ENCODE measurements at regions not wholly inside any gene's neighbourhood (a gene's known extent, or its start where the extent isn't known, plus 50 kb on each side); places are given as distances from the start of the nearest gene placed in this dataset.
A peak's percentile ranks its signal among the peaks of the same experiment; 100 is the strongest.
"Not testable (repeated sequence)": the region's sequence is repeated elsewhere in the genome, so short reads cannot be mapped to it uniquely, and the experiment has no call there.

GRCh38 chr21:28226563-28226962 is 766.1 kb downstream of the LTN1 start:
- no peak for DNase-seq

- no peak for DNase-seq
Observed at GRCh38 chr21:28224191-28224726, 768.4 kb downstream of the LTN1 start.

GRCh38 chr21:28221984-28222383 is 770.7 kb downstream of the LTN1 start:
- no peak for DNase-seq

- peak; percentile 59 for DNase-seq
Observed at GRCh38 chr21:28220680-28221079, 772.0 kb downstream of the LTN1 start.

- no peak for DNase-seq
Observed at GRCh38 chr21:28216976-28217523, 775.6 kb downstream of the LTN1 start.

- DNase-seq: peak; percentile 24
Observed at GRCh38 chr21:28215214-28215954, 777.3 kb downstream of the LTN1 start.

- DNase-seq: no peak
Observed at GRCh38 chr21:28214786-28215185, 777.9 kb downstream of the LTN1 start.

GRCh38 chr21:28213261-28213660 is 779.4 kb downstream of the LTN1 start:
- no peak for DNase-seq

GRCh38 chr21:28212061-28212460 is 780.6 kb downstream of the LTN1 start:
- DNase-seq: no peak

GRCh38 chr21:28207436-28208173 is 785.1 kb downstream of the LTN1 start:
- DNase-seq: peak; percentile 83

- peak; percentile 15 for DNase-seq
Observed at GRCh38 chr21:28200726-28201125, 792.0 kb downstream of the LTN1 start.

GRCh38 chr21:28196981-28197380 is 795.7 kb downstream of the LTN1 start:
- no peak for DNase-seq

GRCh38 chr21:28193189-28193588 is 799.5 kb downstream of the LTN1 start:
- no peak for DNase-seq

GRCh38 chr21:28186604-28187003 is 806.1 kb downstream of the LTN1 start:
- no peak for DNase-seq

GRCh38 chr21:28181730-28182129 is 810.9 kb downstream of the LTN1 start:
- DNase-seq: no peak

- no peak for DNase-seq
Observed at GRCh38 chr21:28179136-28179535, 813.5 kb downstream of the LTN1 start.

- peak; percentile 29 for DNase-seq
Observed at GRCh38 chr21:28177124-28177523, 815.6 kb downstream of the LTN1 start.

- peak; percentile 44 for DNase-seq
Observed at GRCh38 chr21:28174701-28175100, 818.0 kb downstream of the LTN1 start.

GRCh38 chr21:28174006-28174405 is 818.7 kb downstream of the LTN1 start:
- no peak for DNase-seq

- DNase-seq: no peak
Observed at GRCh38 chr21:28172376-28172775, 820.3 kb downstream of the LTN1 start.

- no peak for DNase-seq
Observed at GRCh38 chr21:28167366-28167765, 825.3 kb downstream of the LTN1 start.

GRCh38 chr21:28164519-28164918 is 828.2 kb downstream of the LTN1 start:
- not testable (repeated sequence) for DNase-seq

GRCh38 chr21:28162052-28162451 is 830.6 kb downstream of the LTN1 start:
- not testable (repeated sequence) for DNase-seq

GRCh38 chr21:28160378-28160777 is 832.3 kb downstream of the LTN1 start:
- DNase-seq: peak; percentile 5
